ENCODE measurements at regions not wholly inside any gene's neighbourhood (a gene's known extent, or its start where the extent isn't known, plus 50 kb on each side); places are given as distances from the start of the nearest gene placed in this dataset.

DNA sequence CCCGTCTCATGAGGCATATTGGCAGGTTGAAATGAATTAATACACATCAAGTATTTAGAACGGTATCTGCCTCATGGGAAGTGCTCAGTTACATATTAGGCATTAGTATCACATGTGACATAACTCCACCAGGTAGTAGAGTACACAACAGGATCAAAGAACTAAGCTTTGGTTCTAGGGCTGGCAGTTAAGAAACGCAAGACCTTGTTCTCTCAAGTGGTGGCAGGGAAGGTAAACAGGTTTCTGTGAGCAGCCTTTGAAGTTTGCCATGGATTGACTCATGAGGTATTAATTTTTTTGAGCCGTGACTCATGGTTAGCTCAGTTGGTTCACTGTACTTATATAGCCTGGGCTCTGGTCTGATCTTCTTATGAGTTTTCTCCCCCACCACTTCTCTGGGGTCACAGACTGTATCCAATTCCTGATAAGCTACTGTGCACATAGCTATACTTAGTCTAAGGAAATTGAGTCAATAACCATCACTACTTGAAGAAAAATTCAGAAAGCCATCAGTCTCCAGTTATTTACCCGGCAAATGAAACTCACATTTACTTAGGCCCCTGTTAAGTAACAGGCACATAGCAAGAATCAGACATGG, 155.6 kb upstream of the STT3B start:
- TF ChIP-seq, protein P1, sequence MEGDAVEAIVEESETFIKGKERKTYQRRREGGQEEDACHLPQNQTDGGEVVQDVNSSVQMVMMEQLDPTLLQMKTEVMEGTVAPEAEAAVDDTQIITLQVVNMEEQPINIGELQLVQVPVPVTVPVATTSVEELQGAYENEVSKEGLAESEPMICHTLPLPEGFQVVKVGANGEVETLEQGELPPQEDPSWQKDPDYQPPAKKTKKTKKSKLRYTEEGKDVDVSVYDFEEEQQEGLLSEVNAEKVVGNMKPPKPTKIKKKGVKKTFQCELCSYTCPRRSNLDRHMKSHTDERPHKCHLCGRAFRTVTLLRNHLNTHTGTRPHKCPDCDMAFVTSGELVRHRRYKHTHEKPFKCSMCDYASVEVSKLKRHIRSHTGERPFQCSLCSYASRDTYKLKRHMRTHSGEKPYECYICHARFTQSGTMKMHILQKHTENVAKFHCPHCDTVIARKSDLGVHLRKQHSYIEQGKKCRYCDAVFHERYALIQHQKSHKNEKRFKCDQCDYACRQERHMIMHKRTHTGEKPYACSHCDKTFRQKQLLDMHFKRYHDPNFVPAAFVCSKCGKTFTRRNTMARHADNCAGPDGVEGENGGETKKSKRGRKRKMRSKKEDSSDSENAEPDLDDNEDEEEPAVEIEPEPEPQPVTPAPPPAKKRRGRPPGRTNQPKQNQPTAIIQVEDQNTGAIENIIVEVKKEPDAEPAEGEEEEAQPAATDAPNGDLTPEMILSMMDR (IDR thresholded peaks at IDR 0.05), result no peak
- no peak for TF ChIP-seq POLR2A (IDR thresholded peaks at IDR 0.05)
